ENCODE measurements at regions not wholly inside any gene's neighbourhood (a gene's known extent, or its start where the extent isn't known, plus 50 kb on each side); places are given as distances from the start of the nearest gene placed in this dataset.
"Not testable (repeated sequence)": the region's sequence is repeated elsewhere in the genome, so short reads cannot be mapped to it uniquely, and the experiment has no call there.

GRCh38 chr16:88145824-88146405 is 194.7 kb downstream of the BANP start:
- DNase-seq (ENCODE audit: low read depth in 2 of 3, low spot score in 2 of 3): not testable (repeated sequence)

GRCh38 chr16:88148078-88148477 is 196.8 kb downstream of the BANP start:
- DNase-seq (ENCODE audit: low read depth in 2 of 3, low spot score in 2 of 3): not testable (repeated sequence)

GRCh38 chr16:88148682-88149081 is 197.4 kb downstream of the BANP start:
- not testable (repeated sequence) for DNase-seq (ENCODE audit: low read depth in 2 of 3, low spot score in 2 of 3)

- not testable (repeated sequence) for DNase-seq (ENCODE audit: low read depth in 2 of 3, low spot score in 2 of 3)
These were observed 197.9 kb downstream of the BANP start for GRCh38 chr16:88149158-88149603.

GRCh38 chr16:88149663-88150062 is 198.4 kb downstream of the BANP start:
- DNase-seq (ENCODE audit: low read depth in 2 of 3, low spot score in 2 of 3): not testable (repeated sequence)

GRCh38 chr16:88150456-88151128 is 199.4 kb downstream of the BANP start:
- not testable (repeated sequence) for DNase-seq (ENCODE audit: low read depth in 2 of 3, low spot score in 2 of 3)

GRCh38 chr16:88151129-88151499 is 199.9 kb downstream of the BANP start:
- not testable (repeated sequence) for DNase-seq (ENCODE audit: low read depth in 2 of 3, low spot score in 2 of 3)

- DNase-seq (ENCODE audit: low read depth in 2 of 3, low spot score in 2 of 3): not testable (repeated sequence)
These were observed 200.9 kb downstream of the BANP start for GRCh38 chr16:88151859-88152843.

GRCh38 chr16:88152879-88153278 is 201.6 kb downstream of the BANP start:
- DNase-seq (ENCODE audit: low read depth in 2 of 3, low spot score in 2 of 3): not testable (repeated sequence)

- not testable (repeated sequence) for DNase-seq (ENCODE audit: low read depth in 2 of 3, low spot score in 2 of 3)
These were observed 202.3 kb downstream of the BANP start for GRCh38 chr16:88153516-88153915.

- DNase-seq (ENCODE audit: low read depth in 2 of 3, low spot score in 2 of 3): not testable (repeated sequence)
These were observed 203.7 kb downstream of the BANP start for GRCh38 chr16:88154886-88155285.

GRCh38 chr16:88155681-88156080 is 204.4 kb downstream of the BANP start:
- not testable (repeated sequence) for DNase-seq (ENCODE audit: low read depth in 2 of 3, low spot score in 2 of 3)

GRCh38 chr16:88156640-88157283 is 205.5 kb downstream of the BANP start:
- not testable (repeated sequence) for DNase-seq (ENCODE audit: low read depth in 2 of 3, low spot score in 2 of 3)

- not testable (repeated sequence) for DNase-seq (ENCODE audit: low read depth in 2 of 3, low spot score in 2 of 3)
These were observed 206.5 kb downstream of the BANP start for GRCh38 chr16:88157686-88158085.

GRCh38 chr16:88158256-88159045 is 207.2 kb downstream of the BANP start:
- DNase-seq (ENCODE audit: low read depth in 2 of 3, low spot score in 2 of 3): not testable (repeated sequence)

GRCh38 chr16:88159046-88159896 is 208.0 kb downstream of the BANP start:
- DNase-seq (ENCODE audit: low read depth in 2 of 3, low spot score in 2 of 3): not testable (repeated sequence)

- not testable (repeated sequence) for DNase-seq (ENCODE audit: low read depth in 2 of 3, low spot score in 2 of 3)
These were observed 208.7 kb downstream of the BANP start for GRCh38 chr16:88159897-88160335.

- DNase-seq (ENCODE audit: low read depth in 2 of 3, low spot score in 2 of 3): not testable (repeated sequence)
These were observed 210.0 kb downstream of the BANP start for GRCh38 chr16:88161191-88161590.

Data from hematopoietic multipotent progenitor cell (in vitro differentiated cells).